Jurkat, Clone E6-1 (cell line): ENCODE measurements at regions not wholly inside any gene's neighbourhood (a gene's known extent, or its start where the extent isn't known, plus 50 kb on each side); places are given as distances from the start of the nearest gene placed in this dataset.

ENCODE experiments used
- DNase-seq: peaks from one replicate; pipeline ENCODE4 v3.0.0-alpha.2; 2011; ENCODE audit warnings: low read depth, low spot score
- H3K4me3 ChIP-seq: 2 replicates; pipeline ENCODE4 v1.5.1; 2011; ENCODE audit warnings: mild to moderate bottlenecking, low read length, control low read depth, moderate library complexity

- no peak for DNase-seq
- no peak overlapping the region for H3K4me3 ChIP-seq
Observed at GRCh38 chr13:40452038-40452666, 214.3 kb downstream of the FOXO1 start.

GRCh38 chr13:40452741-40453334 is 213.6 kb downstream of the FOXO1 start:
- no peak overlapping the region for H3K4me3 ChIP-seq
- no peak for DNase-seq

- no peak overlapping the region for H3K4me3 ChIP-seq
- DNase-seq: no peak
Observed at GRCh38 chr13:40453351-40454021, 213.0 kb downstream of the FOXO1 start.

- no peak for DNase-seq
- H3K4me3 ChIP-seq: no peak overlapping the region
Observed at GRCh38 chr13:40456397-40456953, 210.0 kb downstream of the FOXO1 start.

- no peak overlapping the region for H3K4me3 ChIP-seq
- no peak for DNase-seq
Observed at GRCh38 chr13:40456979-40457553, 209.4 kb downstream of the FOXO1 start.

GRCh38 chr13:40457929-40458719 is 208.3 kb downstream of the FOXO1 start:
- no peak for DNase-seq
- no peak overlapping the region for H3K4me3 ChIP-seq

GRCh38 chr13:40458720-40458990 is 207.8 kb downstream of the FOXO1 start:
- H3K4me3 ChIP-seq: no peak overlapping the region

GRCh38 chr13:40460116-40460515 is 206.3 kb downstream of the FOXO1 start:
- H3K4me3 ChIP-seq: no peak overlapping the region
- no peak for DNase-seq

More at GRCh38 chr13:40458720-40458990, 207.8 kb downstream of the FOXO1 start:
- no peak for DNase-seq

- no peak for DNase-seq
- no peak overlapping the region for H3K4me3 ChIP-seq
Observed at GRCh38 chr13:40464337-40465014, 202.0 kb downstream of the FOXO1 start.

GRCh38 chr13:40465015-40465390 is 201.4 kb downstream of the FOXO1 start:
- H3K4me3 ChIP-seq: no peak overlapping the region
- no peak for DNase-seq

GRCh38 chr13:40466272-40466671 is 200.2 kb downstream of the FOXO1 start:
- DNase-seq: no peak
- no peak overlapping the region for H3K4me3 ChIP-seq

- no peak overlapping the region for H3K4me3 ChIP-seq
- no peak for DNase-seq
Observed at GRCh38 chr13:40468227-40468838, 198.1 kb downstream of the FOXO1 start.

- no peak overlapping the region for H3K4me3 ChIP-seq
Observed at GRCh38 chr13:40469581-40470310, 196.7 kb downstream of the FOXO1 start.

GRCh38 chr13:40470660-40471059 is 195.8 kb downstream of the FOXO1 start:
- no peak for DNase-seq

More at GRCh38 chr13:40469581-40470310, 196.7 kb downstream of the FOXO1 start:
- DNase-seq: no peak

GRCh38 chr13:40471076-40471475 is 195.4 kb downstream of the FOXO1 start:
- DNase-seq: no peak
- no peak overlapping the region for H3K4me3 ChIP-seq

More at GRCh38 chr13:40470660-40471059, 195.8 kb downstream of the FOXO1 start:
- H3K4me3 ChIP-seq: no peak overlapping the region

GRCh38 chr13:40471911-40472310 is 194.5 kb downstream of the FOXO1 start:
- no peak for DNase-seq
- no peak overlapping the region for H3K4me3 ChIP-seq

GRCh38 chr13:40472427-40473220 is 193.8 kb downstream of the FOXO1 start:
- no peak overlapping the region for H3K4me3 ChIP-seq
- no peak for DNase-seq
